Esophagus squamous epithelium (tissue), 5 donors: ENCODE measurements at regions not wholly inside any gene's neighbourhood (a gene's known extent, or its start where the extent isn't known, plus 50 kb on each side); places are given as distances from the start of the nearest gene placed in this dataset.

Source experiments
- DNase-seq: peaks from one replicate; lab custom pipeline; 2025; lab: John Stamatoyannopoulos, UW
- H3K27ac ChIP-seq, 4 donors: fragments of 200-600 bp; sonication (generic); one replicate each; pipeline ENCODE4 v1.5.1; 2016 to 2019; ENCODE audit warnings: mild to moderate bottlenecking in 1 of 4
- H3K27me3 ChIP-seq, 4 donors: fragments of 200-600 bp; sonication (generic); 1 replicate in 3 of 4; 2 replicates in 1 of 4; pipeline versions ENCODE4 v1.5.1 to v1.6.0; 2017 to 2021; ENCODE audit warnings: antibody characterized with exemption in 1 of 4
- H3K36me3 ChIP-seq, 3 donors: fragments of 200-600 bp; sonication (generic); one replicate each; pipeline ENCODE4 v1.5.1; 2016 to 2019
- H3K4me1 ChIP-seq, 3 donors: fragments of 200-600 bp; sonication (generic); one replicate each; pipeline ENCODE4 v1.5.1; 2017 to 2019
- H3K4me3 ChIP-seq, 4 donors: fragments of 200-600 bp; sonication (generic); 1 replicate in 3 of 4; 2 replicates in 1 of 4; pipeline ENCODE4 v1.5.1; 2016 to 2019; ENCODE audit warnings: mild to moderate bottlenecking in 2 of 4, moderate library complexity in 1 of 4
- H3K9me3 ChIP-seq, 3 donors: fragments of 200-600 bp; sonication (generic); one replicate each; pipeline ENCODE4 v1.5.1; 2016 to 2019
- CTCF ChIP-seq, 6 experiments: fragments of 450-650 bp in 4 of 6; fragments of 200-600 bp in 2 of 6; sonication (generic) in 2 of 6; IDR thresholded peaks; one replicate each; pipeline ENCODE4 v1.5.1; 2016 to 2019; ENCODE audit warnings: antibody characterized with exemption in 6 of 6, mild to moderate bottlenecking in 4 of 6, moderate library complexity in 4 of 6
- POLR2A ChIP-seq, 4 donors: fragments of 450-650 bp; IDR thresholded peaks; one replicate each; pipeline ENCODE4 v1.6.1; 2017; ENCODE audit warnings: antibody characterized with exemption in 4 of 4, mild to moderate bottlenecking in 4 of 4, moderate library complexity in 3 of 4
- WGBS, 2 donors: methylation state at CpG; one replicate each; pipeline ENCODE4 v1.1.5; 2018; 5-methylcytosine and 5-hydroxymethylcytosine counted together
- intact Hi-C: fragments of 100-400 bp; cut with DNase I; formaldehyde crosslinking; loops from one replicate; pipeline ENCODE4 v1.15.0; 2022
- donor health status: DM: yes; HTN: yes; CAD: no.

DNA sequence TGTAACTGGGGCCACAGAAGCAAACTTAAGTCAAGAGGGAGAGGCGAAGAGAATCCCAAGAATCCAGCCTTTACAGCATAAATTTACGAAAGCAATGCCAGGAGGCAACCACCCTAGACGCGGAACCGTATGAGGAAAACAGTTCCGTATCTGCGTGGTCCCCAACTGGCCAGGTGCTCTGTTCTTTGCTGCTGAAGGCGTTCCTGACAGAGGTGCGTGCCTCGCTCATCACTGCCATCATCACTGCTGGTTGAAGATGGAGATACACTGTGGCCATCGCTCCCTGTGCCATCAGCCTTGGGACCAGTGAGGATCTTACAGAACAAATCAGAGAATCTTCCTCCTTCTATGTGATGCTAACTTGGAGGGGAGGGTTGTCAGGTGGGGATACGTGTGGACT is 270.5 kb upstream of the B3GAT1 start:
- Histone ChIP-seq H3K9me3 (no peaks in the 10 kb centered on the region), H3K27me3 (peaks cover 0 to 11% (median 0%) of the 10 kb centered on the region in 4 donors), H3K4me3 (no peak overlapping the region), H3K4me1 (no peaks in the 10 kb centered on the region), H3K27ac (no peak overlapping the region), H3K36me3 (no peaks in the 10 kb centered on the region)
- TF ChIP-seq CTCF (IDR thresholded peaks at IDR 0.05) = no peak
- no peak for DNase-seq
- 83 to 87% methylated on average over 10 to 11 of the region's 12 CpGs for WGBS, 2 donors
- intact Hi-C loops = no loop called here

DNA sequence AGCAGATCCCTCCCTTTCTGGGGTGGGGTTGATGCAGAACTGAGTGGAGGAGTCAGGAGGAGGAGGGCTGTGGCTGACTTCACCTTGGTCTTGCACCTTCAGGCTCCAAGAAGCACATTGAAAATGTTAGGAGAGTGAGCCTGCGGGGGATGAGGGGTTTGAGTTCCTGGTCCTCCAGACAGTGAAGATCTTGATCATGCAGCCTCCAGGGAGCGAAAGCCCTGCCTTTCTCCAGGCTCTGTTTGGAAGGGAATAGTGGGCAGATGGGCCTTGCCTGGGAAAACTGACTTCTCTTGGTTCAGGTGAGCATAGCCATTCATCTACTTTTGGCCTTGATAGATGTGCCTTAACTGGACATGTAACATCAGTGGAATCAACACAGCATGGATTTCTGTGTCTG is 267.6 kb upstream of the B3GAT1 start:
- no peak for DNase-seq

DNA sequence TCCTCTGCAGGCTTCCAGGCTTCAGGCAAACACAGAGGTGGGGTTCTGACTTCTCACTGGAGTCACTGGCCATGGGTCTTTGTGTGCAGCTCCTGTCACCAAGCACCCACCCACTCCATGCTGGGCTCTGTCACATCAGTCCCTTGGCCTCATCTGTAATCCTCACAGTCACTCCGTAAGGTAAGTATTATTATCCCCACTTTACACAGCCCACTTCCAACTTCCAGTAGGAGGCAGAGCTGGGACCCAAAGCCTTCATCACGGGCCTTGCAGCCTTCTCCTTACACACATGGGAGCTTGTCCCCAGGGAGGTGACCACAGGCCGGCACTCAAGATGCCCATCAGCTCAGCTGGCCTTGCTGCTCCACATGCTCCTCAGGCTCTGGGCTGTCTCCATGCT is 266.7 kb upstream of the B3GAT1 start:
- intact Hi-C loops = no loop called here
- Histone ChIP-seq H3K4me3 (no peak overlapping the region), H3K27ac (no peak overlapping the region), H3K9me3 (no peaks in the 10 kb centered on the region), H3K27me3 (peaks cover 0 to 11% (median 0%) of the 10 kb centered on the region in 4 donors), H3K36me3 (no peaks in the 10 kb centered on the region), H3K4me1 (no peaks in the 10 kb centered on the region)
- 13 to 29% methylated on average over 1 of the region's 3 CpGs for WGBS, 2 donors
- no peak for DNase-seq
- TF ChIP-seq CTCF (IDR thresholded peaks at IDR 0.05) (no peak), POLR2A (IDR thresholded peaks at IDR 0.05) (no peak)

More for the DNA sequence above, 267.6 kb upstream of the B3GAT1 start:
- H3K4me3 ChIP-seq = no peak overlapping the region
- H3K36me3 ChIP-seq = no peaks in the 10 kb centered on the region
- no peaks in the 10 kb centered on the region for H3K9me3 ChIP-seq
- TF ChIP-seq POLR2A (IDR thresholded peaks at IDR 0.05) = no peak
- TF ChIP-seq CTCF (IDR thresholded peaks at IDR 0.05) = no peak
- no peak overlapping the region for H3K27ac ChIP-seq
- intact Hi-C loops = no loop called here
- 71 to 100% methylated on average over 2 of the region's 2 CpGs for WGBS, 2 donors
- no peaks in the 10 kb centered on the region for H3K4me1 ChIP-seq
- peaks cover 0 to 11% (median 0%) of the 10 kb centered on the region in 4 donors for H3K27me3 ChIP-seq

- Histone ChIP-seq H3K9me3 (no peaks in the 10 kb centered on the region), H3K36me3 (no peaks in the 10 kb centered on the region), H3K27ac (no peak overlapping the region), H3K4me1 (no peaks in the 10 kb centered on the region), H3K27me3 (peaks cover 0 to 11% (median 0%) of the 10 kb centered on the region in 4 donors), H3K4me3 (no peak overlapping the region)
- WGBS, 2 donors = 67 to 78% methylated on average over 6 to 7 of the region's 7 CpGs
- no peak for DNase-seq
- intact Hi-C loops = no loop called here
- TF ChIP-seq CTCF (IDR thresholded peaks at IDR 0.05) = no peak
- TF ChIP-seq POLR2A (IDR thresholded peaks at IDR 0.05) = no peak
These were observed 266.0 kb upstream of the B3GAT1 start for GRCh38 chr11:134677891-134678551.

DNA sequence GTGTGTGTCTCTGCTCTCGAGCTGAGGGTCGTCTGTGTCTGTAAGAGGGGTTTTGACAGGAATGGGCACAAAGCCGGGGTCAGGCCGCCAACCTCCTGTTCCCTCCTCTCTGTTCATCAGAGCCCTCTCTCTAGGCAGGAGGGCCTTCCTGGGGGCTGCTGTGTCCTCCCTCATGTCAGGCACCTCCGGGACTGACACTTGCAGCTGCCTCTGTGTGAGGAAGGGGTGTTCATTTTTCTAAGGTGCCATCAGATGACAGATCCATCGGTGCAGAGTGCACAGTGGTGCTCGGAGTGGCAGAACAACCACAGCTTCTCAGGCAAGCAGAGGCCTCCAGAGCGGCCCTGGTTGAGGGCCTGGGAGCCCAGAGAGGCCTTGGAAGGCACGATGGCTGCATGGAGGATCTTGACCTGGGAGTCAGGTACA is 265.4 kb upstream of the B3GAT1 start:
- Histone ChIP-seq H3K9me3 (no peaks in the 10 kb centered on the region), H3K27me3 (peaks cover 0 to 8% (median 0%) of the 10 kb centered on the region in 4 donors), H3K27ac (no peak overlapping the region), H3K36me3 (no peaks in the 10 kb centered on the region), H3K4me1 (no peaks in the 10 kb centered on the region), H3K4me3 (no peak overlapping the region)
- intact Hi-C loops = no loop called here
- DNase-seq = no peak
- TF ChIP-seq POLR2A (IDR thresholded peaks at IDR 0.05) (no peak), CTCF (IDR thresholded peaks at IDR 0.05) (no peak)
- WGBS, 2 donors = 75 to 84% methylated on average over 3 to 6 of the region's 9 CpGs
